SH-SY5Y (cell line): ENCODE measurements at regions not wholly inside any gene's neighbourhood (a gene's known extent, or its start where the extent isn't known, plus 50 kb on each side); places are given as distances from the start of the nearest gene placed in this dataset.

ENCODE experiments used
- GATA2 ChIP-seq: IDR thresholded peaks from 2 replicates; pipeline ENCODE4 v1.6.1; 2011; ENCODE audit warnings: mild to moderate bottlenecking, low read depth, low read length
- GATA3 ChIP-seq: IDR thresholded peaks from 2 replicates; pipeline ENCODE4 v1.6.1; 2011; ENCODE audit warnings: low read depth, mild to moderate bottlenecking, low read length, moderate library complexity

- no peak for TF ChIP-seq GATA3
- TF ChIP-seq GATA2, result no peak
These were observed 750.0 kb upstream of the CITED2 start for GRCh38 chr6:140124498-140124897.
